ENCODE measurements at regions not wholly inside any gene's neighbourhood (a gene's known extent, or its start where the extent isn't known, plus 50 kb on each side); places are given as distances from the start of the nearest gene placed in this dataset.

- no peak for TF ChIP-seq CTCF (IDR thresholded peaks at IDR 0.05; ENCODE audit: insufficient read depth, low read length, poor library complexity, severe bottlenecking)
- Histone ChIP-seq H3K36me3 (ENCODE audit: control insufficient read depth, insufficient read depth, low read length) (no peaks in the 10 kb centered on the region), H3K27me3 (ENCODE audit: control insufficient read depth, insufficient read depth, low read length) (no peaks in the 10 kb centered on the region), H3K4me3 (ENCODE audit: low read depth, low read length) (no peak overlapping the region)
- DNase-seq (ENCODE audit: low read depth), result no peak
These were observed 367.1 kb downstream of the ZEB2 start for GRCh38 chr2:144152817-144153271.

DNA sequence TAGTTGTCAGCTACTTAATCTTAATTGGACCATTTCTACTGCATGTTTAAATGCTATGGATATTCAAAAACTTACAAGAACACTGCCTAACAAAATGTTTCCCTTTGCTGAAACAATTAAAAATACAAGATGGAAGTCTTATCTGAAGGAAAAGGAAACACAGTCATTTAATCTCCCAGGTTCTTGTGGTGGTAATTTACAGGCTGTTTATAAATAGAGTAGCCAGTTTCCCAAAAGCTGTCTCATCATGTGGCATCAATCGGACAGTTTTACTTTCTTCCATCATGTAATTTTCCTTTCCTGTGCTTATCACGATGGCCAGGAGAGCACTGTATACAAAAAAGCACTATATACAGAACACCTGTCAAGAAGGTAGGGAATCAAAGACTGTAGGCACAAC, 368.1 kb downstream of the ZEB2 start:
- TF ChIP-seq CTCF (IDR thresholded peaks at IDR 0.05; ENCODE audit: insufficient read depth, low read length, poor library complexity, severe bottlenecking), result no peak
- DNase-seq (ENCODE audit: low read depth), result no peak
- Histone ChIP-seq H3K4me3 (ENCODE audit: low read depth, low read length) (no peak overlapping the region), H3K36me3 (ENCODE audit: control insufficient read depth, insufficient read depth, low read length) (no peaks in the 10 kb centered on the region), H3K27me3 (ENCODE audit: control insufficient read depth, insufficient read depth, low read length) (no peaks in the 10 kb centered on the region)

GRCh38 chr2:144151405-144151804, 368.5 kb downstream of the ZEB2 start:
- no peak for TF ChIP-seq CTCF (IDR thresholded peaks at IDR 0.05; ENCODE audit: insufficient read depth, low read length, poor library complexity, severe bottlenecking)
- no peaks in the 10 kb centered on the region for H3K36me3 ChIP-seq (ENCODE audit: control insufficient read depth, insufficient read depth, low read length)
- H3K4me3 ChIP-seq (ENCODE audit: low read depth, low read length), result no peak overlapping the region
- H3K27me3 ChIP-seq (ENCODE audit: control insufficient read depth, insufficient read depth, low read length), result no peaks in the 10 kb centered on the region
- no peak for DNase-seq (ENCODE audit: low read depth)

GRCh38 chr2:144147356-144147755, 372.6 kb downstream of the ZEB2 start:
- no peak for DNase-seq (ENCODE audit: low read depth)
- Histone ChIP-seq H3K4me3 (ENCODE audit: low read depth, low read length) (no peak overlapping the region), H3K36me3 (ENCODE audit: control insufficient read depth, insufficient read depth, low read length) (no peaks in the 10 kb centered on the region), H3K27me3 (ENCODE audit: control insufficient read depth, insufficient read depth, low read length) (no peaks in the 10 kb centered on the region)
- TF ChIP-seq CTCF (IDR thresholded peaks at IDR 0.05; ENCODE audit: insufficient read depth, low read length, poor library complexity, severe bottlenecking), result no peak

DNA sequence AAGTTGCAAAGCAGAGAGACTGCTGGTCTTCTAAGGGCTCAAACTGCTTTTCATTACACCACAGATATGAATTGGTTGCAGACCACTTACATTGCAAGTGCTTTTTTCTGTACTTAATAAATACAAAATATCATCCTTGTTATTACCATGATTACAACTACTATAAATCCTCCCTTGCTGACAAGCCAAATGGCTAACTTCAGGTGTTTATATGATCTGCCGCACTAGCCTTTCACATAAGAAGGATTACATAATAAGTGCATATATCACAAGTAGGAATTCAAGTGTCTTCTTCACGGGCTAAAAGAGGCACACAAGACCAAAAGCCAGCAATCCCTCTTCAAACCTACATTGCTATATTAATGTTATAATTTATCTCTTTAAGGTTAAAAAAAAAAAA, 373.0 kb downstream of the ZEB2 start:
- DNase-seq (ENCODE audit: low read depth), result no peak
- H3K27me3 ChIP-seq (ENCODE audit: control insufficient read depth, insufficient read depth, low read length), result no peaks in the 10 kb centered on the region
- H3K36me3 ChIP-seq (ENCODE audit: control insufficient read depth, insufficient read depth, low read length), result no peaks in the 10 kb centered on the region
- H3K4me3 ChIP-seq (ENCODE audit: low read depth, low read length), result no peak overlapping the region
- no peak for TF ChIP-seq CTCF (IDR thresholded peaks at IDR 0.05; ENCODE audit: insufficient read depth, low read length, poor library complexity, severe bottlenecking)

- Histone ChIP-seq H3K4me3 (ENCODE audit: low read depth, low read length) (no peak overlapping the region), H3K36me3 (ENCODE audit: control insufficient read depth, insufficient read depth, low read length) (no peaks in the 10 kb centered on the region), H3K27me3 (ENCODE audit: control insufficient read depth, insufficient read depth, low read length) (no peaks in the 10 kb centered on the region)
- no peak for DNase-seq (ENCODE audit: low read depth)
- no peak for TF ChIP-seq CTCF (IDR thresholded peaks at IDR 0.05; ENCODE audit: insufficient read depth, low read length, poor library complexity, severe bottlenecking)
These were observed 373.8 kb downstream of the ZEB2 start for GRCh38 chr2:144146076-144146475.
